Gastrocnemius medialis (tissue), 4 donors: ENCODE measurements at regions not wholly inside any gene's neighbourhood (a gene's known extent, or its start where the extent isn't known, plus 50 kb on each side); places are given as distances from the start of the nearest gene placed in this dataset.

Experiments used
- ATAC-seq, 2 donors: fragments of 150-250 bp; one replicate each; pipeline ENCODE4 v1.9.1; 2016
- DNase-seq, 2 donors: peaks; one replicate each; pipeline ENCODE4 v3.0.0-alpha.2; 2019
- H3K27ac ChIP-seq, 4 donors: fragments of 200-600 bp; sonication (generic); 1 replicate in 1 of 4; 2 replicates in 3 of 4; pipeline ENCODE4 v1.5.1; 2016 to 2018; ENCODE audit warnings: mild to moderate bottlenecking in 2 of 4, moderate library complexity in 1 of 4
- H3K27me3 ChIP-seq, 3 donors: fragments of 200-600 bp; sonication (generic) in 2 of 3; 1 replicate in 1 of 3; 2 replicates in 2 of 3; pipeline versions ENCODE4 v1.5.1 to v1.6.0; 2016 to 2019; ENCODE audit warnings: mild to moderate bottlenecking in 1 of 3, moderate library complexity in 1 of 3
- H3K36me3 ChIP-seq, 2 donors: fragments of 200-600 bp; sonication (generic) in 1 of 2; one replicate each; pipeline ENCODE4 v1.5.1; 2017 to 2018
- H3K4me1 ChIP-seq, 2 donors: fragments of 200-600 bp; sonication (generic) in 1 of 2; one replicate each; pipeline ENCODE4 v1.5.1; 2016 to 2017; ENCODE audit warnings: mild to moderate bottlenecking in 2 of 2
- H3K4me3 ChIP-seq, 4 donors: fragments of 200-600 bp; sonication (generic) in 3 of 4; 1 replicate in 1 of 4; 2 replicates in 3 of 4; pipeline ENCODE4 v1.5.1; 2016 to 2019; ENCODE audit warnings: mild to moderate bottlenecking in 2 of 4
- H3K9me3 ChIP-seq, 3 donors: fragments of 200-600 bp; sonication (generic) in 2 of 3; 1 replicate in 1 of 3; 2 replicates in 2 of 3; pipeline ENCODE4 v1.5.1; 2016 to 2019
- CTCF ChIP-seq, 5 experiments: fragments of 450-650 bp in 3 of 5; fragments of 200-600 bp in 2 of 5; sonication (generic) in 2 of 5; IDR thresholded peaks in 4 of 5; conservative IDR thresholded peaks in 1 of 5; 1 replicate in 4 of 5; 2 replicates in 1 of 5; pipeline ENCODE4 v1.5.1; 2016 to 2019; ENCODE audit warnings: antibody characterized with exemption in 5 of 5, mild to moderate bottlenecking in 3 of 5, moderate library complexity in 3 of 5
- POLR2A ChIP-seq, 2 donors: fragments of 450-650 bp; IDR thresholded peaks; one replicate each; pipeline ENCODE4 v1.6.1; 2017; ENCODE audit warnings: antibody characterized with exemption in 2 of 2, mild to moderate bottlenecking in 2 of 2, moderate library complexity in 2 of 2
- in situ Hi-C, 4 donors: fragments of 200-750 bp; cut with MboI; loops; one replicate each; pipeline versions ENCODE4 v1.15.0 to v1.8.0; 2017; ENCODE audit warnings: low sequenced_read_pairs in 4 of 4
- intact Hi-C: fragments of 100-400 bp; cut with DNase I; formaldehyde crosslinking; loops from one replicate; pipeline ENCODE4 v1.15.1; 2023; ENCODE audit warnings: low total_unique reads

GRCh38 chr21:27722095-27722494, 755.2 kb upstream of the ADAMTS5 start:
- TF ChIP-seq POLR2A (IDR thresholded peaks at IDR 0.05) = no peak
- TF ChIP-seq CTCF (IDR thresholded peaks at IDR 0.05 in 4 of 5, conservative IDR thresholded peaks at IDR 0.05 in 1 of 5) = no peak
- Histone ChIP-seq H3K4me1 (no peaks in the 10 kb centered on the region), H3K36me3 (no peaks in the 10 kb centered on the region), H3K27me3 (no peaks in the 10 kb centered on the region), H3K27ac (no peak overlapping the region), H3K4me3 (no peak overlapping the region), H3K9me3 (no peaks in the 10 kb centered on the region)
- ATAC-seq = no peak
- in situ Hi-C loops (loop anchor here (25.0 kb wide), 2 partner anchors 615 to 1015 kb away; no protein-coding TSS in a partner anchor), intact Hi-C loops (no loop called here)
- no peak for DNase-seq

GRCh38 chr21:27721675-27722074, 754.8 kb upstream of the ADAMTS5 start:
- in situ Hi-C loops = loop anchor here (25.0 kb wide), 2 partner anchors 616 to 1016 kb away; no protein-coding TSS in a partner anchor
- DNase-seq (no peak), ATAC-seq (no peak)
- Histone ChIP-seq H3K4me3 (no peak overlapping the region), H3K36me3 (no peaks in the 10 kb centered on the region), H3K9me3 (no peaks in the 10 kb centered on the region), H3K27me3 (no peaks in the 10 kb centered on the region), H3K4me1 (no peaks in the 10 kb centered on the region), H3K27ac (no peak overlapping the region)
- TF ChIP-seq POLR2A (IDR thresholded peaks at IDR 0.05) (no peak), CTCF (IDR thresholded peaks at IDR 0.05 in 4 of 5, conservative IDR thresholded peaks at IDR 0.05 in 1 of 5) (no peak)
- intact Hi-C loops = no loop called here

- intact Hi-C loops (no loop called here), in situ Hi-C loops (loop anchor here (25.0 kb wide), 2 partner anchors 618 to 1018 kb away; no protein-coding TSS in a partner anchor)
- Histone ChIP-seq H3K4me3 (no peak overlapping the region), H3K27ac (no peak overlapping the region), H3K4me1 (no peaks in the 10 kb centered on the region), H3K27me3 (no peaks in the 10 kb centered on the region), H3K9me3 (no peaks in the 10 kb centered on the region), H3K36me3 (no peaks in the 10 kb centered on the region)
- ATAC-seq = no peak
- TF ChIP-seq POLR2A (IDR thresholded peaks at IDR 0.05) (no peak), CTCF (IDR thresholded peaks at IDR 0.05 in 4 of 5, conservative IDR thresholded peaks at IDR 0.05 in 1 of 5) (no peak)
- DNase-seq = no peak
Observed at GRCh38 chr21:27719226-27719625, 752.3 kb upstream of the ADAMTS5 start.

- intact Hi-C loops = no loop called here
- ATAC-seq = no peak
Observed at GRCh38 chr21:27715131-27715530, 748.2 kb upstream of the ADAMTS5 start.

More at GRCh38 chr21:27715131-27715530, 748.2 kb upstream of the ADAMTS5 start:
- in situ Hi-C loops = loop anchor here (25.0 kb wide), 2 partner anchors 622 to 1022 kb away; no protein-coding TSS in a partner anchor
- no peak for TF ChIP-seq POLR2A (IDR thresholded peaks at IDR 0.05)
- no peak for TF ChIP-seq CTCF (IDR thresholded peaks at IDR 0.05 in 4 of 5, conservative IDR thresholded peaks at IDR 0.05 in 1 of 5)
- no peak overlapping the region for H3K4me3 ChIP-seq
- no peaks in the 10 kb centered on the region for H3K36me3 ChIP-seq
- H3K9me3 ChIP-seq = no peaks in the 10 kb centered on the region
- no peaks in the 10 kb centered on the region for H3K27me3 ChIP-seq
- no peak overlapping the region for H3K27ac ChIP-seq
- DNase-seq = no peak
- no peaks in the 10 kb centered on the region for H3K4me1 ChIP-seq
